NCI-H748 (cell line): ENCODE measurements at regions not wholly inside any gene's neighbourhood (a gene's known extent, or its start where the extent isn't known, plus 50 kb on each side); places are given as distances from the start of the nearest gene placed in this dataset.

Experiments
- DNase-seq: peaks from one replicate; lab custom pipeline; 2025; ENCODE audit not compliant: unreplicated experiment; lab: John Stamatoyannopoulos, UW

- DNase-seq, result no peak
These were observed 50.9 kb upstream of the ZNF354B start for GRCh38 chr5:178808886-178809285.

- no peak for DNase-seq
These were observed 58.7 kb upstream of the ZNF354B start for GRCh38 chr5:178801021-178801420.

- peak; percentile 42 for DNase-seq
These were observed 62.0 kb upstream of the ZNF354B start for GRCh38 chr5:178797546-178798440.

GRCh38 chr5:178797101-178797521 lies 62.6 kb upstream of the ZNF354B start:
- DNase-seq, result no peak

GRCh38 chr5:178796165-178796945 lies 63.4 kb upstream of the ZNF354B start:
- DNase-seq, result no peak

- no peak for DNase-seq
These were observed 64.0 kb upstream of the ZNF354A start for GRCh38 chr5:178794433-178794832.

GRCh38 chr5:178793696-178794095 lies 63.2 kb upstream of the ZNF354A start:
- DNase-seq, result no peak

- peak; percentile 61 for DNase-seq
These were observed 62.7 kb upstream of the ZNF354A start for GRCh38 chr5:178793151-178793550.

- DNase-seq, result no peak
These were observed 61.5 kb upstream of the ZNF354A start for GRCh38 chr5:178791976-178792375.

- no peak for DNase-seq
These were observed 59.9 kb upstream of the ZNF354A start for GRCh38 chr5:178790371-178790770.

GRCh38 chr5:178788381-178789085 lies 58.1 kb upstream of the ZNF354A start:
- no peak for DNase-seq

- no peak for DNase-seq
These were observed 57.4 kb upstream of the ZNF354A start for GRCh38 chr5:178787889-178788288.

- no peak for DNase-seq
These were observed 56.5 kb upstream of the ZNF354A start for GRCh38 chr5:178786859-178787499.

GRCh38 chr5:178786417-178786816 lies 56.0 kb upstream of the ZNF354A start:
- DNase-seq, result no peak

GRCh38 chr5:178785999-178786398 lies 55.5 kb upstream of the ZNF354A start:
- no peak for DNase-seq

GRCh38 chr5:178784391-178784790 lies 53.9 kb upstream of the ZNF354A start:
- DNase-seq, result no peak

GRCh38 chr5:178781936-178782335 lies 51.5 kb upstream of the ZNF354A start:
- no peak for DNase-seq

GRCh38 chr5:178780581-178781498 lies 50.4 kb upstream of the ZNF354A start:
- DNase-seq, result no peak
